C4-2B (cell line): ENCODE measurements at regions not wholly inside any gene's neighbourhood (a gene's known extent, or its start where the extent isn't known, plus 50 kb on each side); places are given as distances from the start of the nearest gene placed in this dataset.

Source experiments
- H3K27ac ChIP-seq: fragments of 450-650 bp; 2 replicates; pipeline ENCODE4 v1.5.1; 2017
- CTCF ChIP-seq: fragments of 450-650 bp; conservative IDR thresholded peaks from 2 replicates; pipeline ENCODE4 v1.5.1; 2017; ENCODE audit warnings: mild to moderate bottlenecking
- ZFX ChIP-seq: fragments of 450-650 bp; IDR thresholded peaks from 2 replicates; pipeline ENCODE4 v1.6.1; 2017

DNA sequence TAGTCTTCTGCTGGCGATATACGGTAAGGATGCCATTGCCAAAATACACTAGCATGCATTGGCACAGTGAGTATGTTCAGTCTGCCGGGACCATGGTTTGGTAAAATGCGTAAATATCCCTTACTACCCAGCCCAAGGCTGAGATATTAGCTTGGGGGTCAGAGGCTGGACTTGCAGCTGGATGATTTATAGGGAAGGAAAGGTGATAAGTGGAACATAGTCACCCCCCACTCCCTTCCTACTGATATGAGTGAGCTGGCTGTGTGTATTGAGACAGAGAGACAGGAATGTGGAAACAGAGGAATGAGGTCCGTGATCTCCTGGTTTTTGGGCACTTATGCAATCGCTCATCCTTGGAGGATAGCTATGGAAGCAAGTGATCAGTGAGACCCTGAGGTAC is 642.8 kb downstream of the KCNT2 start:
- TF ChIP-seq CTCF (no peak), ZFX (no peak)
- no peak overlapping the region for H3K27ac ChIP-seq

DNA sequence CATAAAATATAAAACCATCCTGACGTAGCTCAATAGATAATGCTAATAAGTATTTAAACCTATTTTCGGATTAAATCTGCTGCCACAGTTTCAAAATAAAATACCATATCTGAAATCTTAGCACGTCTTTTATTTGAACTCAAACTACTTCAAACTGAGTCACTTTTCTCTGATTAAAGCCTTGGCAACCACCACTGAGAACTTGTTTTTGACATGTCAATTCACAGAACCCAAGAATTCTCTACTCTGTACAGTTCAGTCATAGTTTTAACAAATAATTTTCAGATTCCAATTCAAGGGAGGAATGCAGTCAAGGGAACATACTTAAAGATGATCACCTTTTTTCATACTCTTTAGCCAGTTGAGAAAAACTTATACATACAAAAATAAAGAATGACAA is 643.2 kb downstream of the KCNT2 start:
- TF ChIP-seq CTCF = no peak
- TF ChIP-seq ZFX = no peak
- H3K27ac ChIP-seq = no peak overlapping the region

GRCh38 chr1:195964516-195964915 is 643.7 kb downstream of the KCNT2 start:
- TF ChIP-seq CTCF (no peak), ZFX (no peak)
- H3K27ac ChIP-seq = no peak overlapping the region

GRCh38 chr1:195962051-195962450 is 646.2 kb downstream of the KCNT2 start:
- TF ChIP-seq CTCF = no peak
- no peak for TF ChIP-seq ZFX
- no peak overlapping the region for H3K27ac ChIP-seq

DNA sequence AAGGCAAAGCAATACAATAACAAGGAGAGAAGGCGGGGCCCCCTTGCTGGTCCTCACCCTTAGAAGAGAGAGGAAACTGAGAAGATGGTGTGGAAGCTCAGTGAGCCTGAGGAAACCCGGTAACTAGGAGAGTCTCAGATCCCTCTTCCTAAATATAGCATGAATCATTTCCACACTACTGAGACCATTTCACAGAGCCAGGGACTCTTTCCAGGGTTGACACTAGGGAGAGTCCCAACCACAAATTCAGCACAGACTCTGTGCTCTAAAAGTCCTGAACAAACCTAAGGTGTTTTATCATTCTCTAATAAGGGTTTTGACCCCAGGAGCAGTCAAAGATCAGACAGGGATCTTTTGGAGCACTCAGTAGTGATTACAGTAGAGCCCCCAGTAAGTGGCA is 647.7 kb downstream of the KCNT2 start:
- H3K27ac ChIP-seq = no peak overlapping the region
- TF ChIP-seq ZFX (no peak), CTCF (no peak)

- H3K27ac ChIP-seq = no peak overlapping the region
These were observed 650.1 kb downstream of the KCNT2 start for GRCh38 chr1:195958131-195958530.

GRCh38 chr1:195956845-195957244 is 651.4 kb downstream of the KCNT2 start:
- TF ChIP-seq CTCF (no peak), ZFX (no peak)
- no peak overlapping the region for H3K27ac ChIP-seq

More at GRCh38 chr1:195958131-195958530, 650.1 kb downstream of the KCNT2 start:
- TF ChIP-seq CTCF (no peak), ZFX (no peak)
